Neural cell (in vitro differentiated cells): ENCODE measurements at regions not wholly inside any gene's neighbourhood (a gene's known extent, or its start where the extent isn't known, plus 50 kb on each side); places are given as distances from the start of the nearest gene placed in this dataset.

ENCODE experiments used
- H2AFZ ChIP-seq: fragments of 200-600, 300-800 bp; sonication (generic), shearing (Covaris generic); 2 replicates; pipeline ENCODE4 v1.6.0; 2014; ENCODE audit warnings: low read depth, mild to moderate bottlenecking, antibody characterized with exemption, low read length, moderate library complexity
- H3F3A ChIP-seq: fragments of 200-600 bp; shearing (Covaris generic); 2 replicates; pipeline ENCODE4 v1.6.1; 2016; ENCODE audit warnings: mild to moderate bottlenecking, moderate library complexity, mixed read lengths, antibody characterized with exemption, low read length; ENCODE audit not compliant: insufficient read depth, poor library complexity, severe bottlenecking
- H3K27ac ChIP-seq: fragments of 200-600, 300-800 bp; sonication (generic), shearing (Covaris generic); 2 replicates; pipeline ENCODE4 v1.5.1; 2014; ENCODE audit warnings: mild to moderate bottlenecking, low read length, moderate library complexity
- H3K27me3 ChIP-seq: fragments of 300-800, 200-600 bp; sonication (generic), shearing (Covaris generic); 2 replicates; pipeline ENCODE4 v1.6.0; 2014; ENCODE audit warnings: mild to moderate bottlenecking, low read depth, low read length, moderate library complexity; ENCODE audit not compliant: insufficient read depth
- H3K36me3 ChIP-seq: fragments of 300-800, 200-600 bp; sonication (generic), shearing (Covaris generic); 2 replicates; pipeline ENCODE4 v1.5.1; 2014; ENCODE audit warnings: mild to moderate bottlenecking, antibody characterized with exemption, low read length, moderate library complexity; ENCODE audit not compliant: insufficient read depth
- H3K4me2 ChIP-seq: fragments of 300-800, 200-600 bp; sonication (generic), shearing (Covaris generic); 2 replicates; pipeline ENCODE4 v1.6.0; 2014; ENCODE audit warnings: mild to moderate bottlenecking, low read length
- H3K4me3 ChIP-seq: fragments of 300-800, 200-600 bp; sonication (generic), shearing (Covaris generic); 2 replicates; pipeline ENCODE4 v1.5.1; 2014; ENCODE audit warnings: mild to moderate bottlenecking, low read length, moderate library complexity
- H3K79me2 ChIP-seq: fragments of 200-600 bp; shearing (Covaris generic); replicated peaks from 2 replicates; pipeline ENCODE4 v1.6.0; 2014; ENCODE audit warnings: mild to moderate bottlenecking, low read length, moderate library complexity; ENCODE audit not compliant: insufficient read depth
- H3K9ac ChIP-seq: fragments of 300-800, 200-600 bp; sonication (generic), shearing (Covaris generic); 2 replicates; pipeline ENCODE4 v1.6.1; 2016; ENCODE audit warnings: mild to moderate bottlenecking, low read length, mixed read lengths
- H3K9me2 ChIP-seq: fragments of 200-600 bp; shearing (Covaris generic); 2 replicates; pipeline ENCODE4 v1.6.1; 2016; ENCODE audit warnings: mild to moderate bottlenecking, low read length, mixed read lengths; ENCODE audit not compliant: insufficient read depth
- H3K9me3 ChIP-seq: fragments of 200-600, 300-800 bp; sonication (generic), shearing (Covaris generic); 2 replicates; pipeline ENCODE4 v1.6.1; 2016; ENCODE audit warnings: mild to moderate bottlenecking, mixed run types, low read length, moderate library complexity, mixed read lengths
- H4K20me1 ChIP-seq: fragments of 200-600 bp; shearing (Covaris generic); 2 replicates; pipeline ENCODE4 v1.6.1; 2016; ENCODE audit warnings: mild to moderate bottlenecking, mixed run types; ENCODE audit not compliant: insufficient read depth
- EP300 ChIP-seq: fragments of 450-650 bp; conservative IDR thresholded peaks from 2 replicates; pipeline ENCODE4 v1.6.1; 2014; ENCODE audit warnings: antibody characterized with exemption, mild to moderate bottlenecking, moderate library complexity; ENCODE audit not compliant: poor library complexity, severe bottlenecking
- EZH2 ChIP-seq: fragments of 200-600, 300-800 bp; shearing (Covaris generic), sonication (generic); IDR thresholded peaks from 2 replicates; pipeline ENCODE4 v1.6.1; 2014; ENCODE audit warnings: antibody characterized with exemption, low read length, borderline replicate concordance, mild to moderate bottlenecking; ENCODE audit not compliant: insufficient read depth, poor library complexity, severe bottlenecking
- MXI1 ChIP-seq: fragments of 450-650 bp; conservative IDR thresholded peaks from 2 replicates; pipeline ENCODE4 v1.6.1; 2014; ENCODE audit warnings: antibody characterized with exemption, mild to moderate bottlenecking; ENCODE audit not compliant: poor library complexity, severe bottlenecking
- POLR2AphosphoS5 ChIP-seq: IDR thresholded peaks from 2 replicates; pipeline ENCODE4 v1.6.1; 2012
- RAD21 ChIP-seq: fragments of 450-650 bp; conservative IDR thresholded peaks from 2 replicates; pipeline ENCODE4 v1.6.1; 2014; ENCODE audit warnings: antibody characterized with exemption, mild to moderate bottlenecking, moderate library complexity
- SMC3 ChIP-seq: fragments of 450-650 bp; conservative IDR thresholded peaks from 2 replicates; pipeline ENCODE4 v1.6.1; 2014; ENCODE audit warnings: antibody characterized with exemption, mild to moderate bottlenecking, moderate library complexity; ENCODE audit not compliant: poor library complexity
- TAF1 ChIP-seq: IDR thresholded peaks from 2 replicates; pipeline ENCODE4 v1.6.1; 2012; ENCODE audit warnings: low read depth
- TF ChIP-seq, protein P1 (sequence below): IDR thresholded peaks from 2 replicates; pipeline ENCODE4 v1.6.1; 2012; ENCODE audit warnings: borderline replicate concordance
- TF ChIP-seq, protein P2 (sequence below): fragments of 450-650 bp; IDR thresholded peaks from 2 replicates; pipeline ENCODE4 v1.5.1; 2014; ENCODE audit warnings: antibody characterized with exemption, mild to moderate bottlenecking, moderate library complexity; ENCODE audit not compliant: poor library complexity, severe bottlenecking

DNA sequence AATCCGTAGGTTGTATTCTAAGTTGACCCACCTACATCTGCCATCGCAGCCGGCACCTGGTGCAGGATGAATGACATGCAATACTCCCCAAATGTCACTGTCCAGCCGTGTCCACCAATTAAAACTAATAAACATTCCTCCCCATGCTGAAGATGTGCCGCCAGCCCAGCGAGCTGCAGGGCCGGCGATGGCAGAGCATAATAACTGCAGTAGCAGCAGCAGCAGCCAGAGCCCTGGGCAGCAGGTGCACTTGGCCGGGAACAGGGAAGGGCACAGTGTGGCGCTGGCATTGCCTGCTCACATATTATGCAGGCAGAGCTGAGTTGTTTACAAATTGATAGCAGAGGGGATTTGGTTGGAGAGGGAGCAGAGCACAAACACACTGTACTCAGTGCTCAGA is 754.9 kb downstream of the OLFM4 start:
- H3K4me2 ChIP-seq, result no peak overlapping the region
- H3F3A ChIP-seq, result no peaks in the 10 kb centered on the region
- no peak overlapping the region for H2AFZ ChIP-seq
- no peak overlapping the region for H3K4me3 ChIP-seq
- TF ChIP-seq RAD21 (no peak), POLR2AphosphoS5 (no peak), EZH2 (no peak), MXI1 (no peak), SMC3 (no peak), TAF1 (no peak), EP300 (no peak)
- TF ChIP-seq, protein P1, sequence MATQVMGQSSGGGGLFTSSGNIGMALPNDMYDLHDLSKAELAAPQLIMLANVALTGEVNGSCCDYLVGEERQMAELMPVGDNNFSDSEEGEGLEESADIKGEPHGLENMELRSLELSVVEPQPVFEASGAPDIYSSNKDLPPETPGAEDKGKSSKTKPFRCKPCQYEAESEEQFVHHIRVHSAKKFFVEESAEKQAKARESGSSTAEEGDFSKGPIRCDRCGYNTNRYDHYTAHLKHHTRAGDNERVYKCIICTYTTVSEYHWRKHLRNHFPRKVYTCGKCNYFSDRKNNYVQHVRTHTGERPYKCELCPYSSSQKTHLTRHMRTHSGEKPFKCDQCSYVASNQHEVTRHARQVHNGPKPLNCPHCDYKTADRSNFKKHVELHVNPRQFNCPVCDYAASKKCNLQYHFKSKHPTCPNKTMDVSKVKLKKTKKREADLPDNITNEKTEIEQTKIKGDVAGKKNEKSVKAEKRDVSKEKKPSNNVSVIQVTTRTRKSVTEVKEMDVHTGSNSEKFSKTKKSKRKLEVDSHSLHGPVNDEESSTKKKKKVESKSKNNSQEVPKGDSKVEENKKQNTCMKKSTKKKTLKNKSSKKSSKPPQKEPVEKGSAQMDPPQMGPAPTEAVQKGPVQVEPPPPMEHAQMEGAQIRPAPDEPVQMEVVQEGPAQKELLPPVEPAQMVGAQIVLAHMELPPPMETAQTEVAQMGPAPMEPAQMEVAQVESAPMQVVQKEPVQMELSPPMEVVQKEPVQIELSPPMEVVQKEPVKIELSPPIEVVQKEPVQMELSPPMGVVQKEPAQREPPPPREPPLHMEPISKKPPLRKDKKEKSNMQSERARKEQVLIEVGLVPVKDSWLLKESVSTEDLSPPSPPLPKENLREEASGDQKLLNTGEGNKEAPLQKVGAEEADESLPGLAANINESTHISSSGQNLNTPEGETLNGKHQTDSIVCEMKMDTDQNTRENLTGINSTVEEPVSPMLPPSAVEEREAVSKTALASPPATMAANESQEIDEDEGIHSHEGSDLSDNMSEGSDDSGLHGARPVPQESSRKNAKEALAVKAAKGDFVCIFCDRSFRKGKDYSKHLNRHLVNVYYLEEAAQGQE, result no peak
- TF ChIP-seq, protein P2, sequence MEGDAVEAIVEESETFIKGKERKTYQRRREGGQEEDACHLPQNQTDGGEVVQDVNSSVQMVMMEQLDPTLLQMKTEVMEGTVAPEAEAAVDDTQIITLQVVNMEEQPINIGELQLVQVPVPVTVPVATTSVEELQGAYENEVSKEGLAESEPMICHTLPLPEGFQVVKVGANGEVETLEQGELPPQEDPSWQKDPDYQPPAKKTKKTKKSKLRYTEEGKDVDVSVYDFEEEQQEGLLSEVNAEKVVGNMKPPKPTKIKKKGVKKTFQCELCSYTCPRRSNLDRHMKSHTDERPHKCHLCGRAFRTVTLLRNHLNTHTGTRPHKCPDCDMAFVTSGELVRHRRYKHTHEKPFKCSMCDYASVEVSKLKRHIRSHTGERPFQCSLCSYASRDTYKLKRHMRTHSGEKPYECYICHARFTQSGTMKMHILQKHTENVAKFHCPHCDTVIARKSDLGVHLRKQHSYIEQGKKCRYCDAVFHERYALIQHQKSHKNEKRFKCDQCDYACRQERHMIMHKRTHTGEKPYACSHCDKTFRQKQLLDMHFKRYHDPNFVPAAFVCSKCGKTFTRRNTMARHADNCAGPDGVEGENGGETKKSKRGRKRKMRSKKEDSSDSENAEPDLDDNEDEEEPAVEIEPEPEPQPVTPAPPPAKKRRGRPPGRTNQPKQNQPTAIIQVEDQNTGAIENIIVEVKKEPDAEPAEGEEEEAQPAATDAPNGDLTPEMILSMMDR, result no peak
- H4K20me1 ChIP-seq, result no peaks in the 10 kb centered on the region
- no peaks in the 10 kb centered on the region for H3K36me3 ChIP-seq
- no peak overlapping the region for H3K27ac ChIP-seq
- H3K9me2 ChIP-seq, result no peaks in the 10 kb centered on the region
- H3K9ac ChIP-seq, result no peak overlapping the region
- no peaks in the 10 kb centered on the region for H3K27me3 ChIP-seq
- H3K9me3 ChIP-seq, result no peaks in the 10 kb centered on the region
- no peaks in the 10 kb centered on the region for H3K79me2 ChIP-seq

DNA sequence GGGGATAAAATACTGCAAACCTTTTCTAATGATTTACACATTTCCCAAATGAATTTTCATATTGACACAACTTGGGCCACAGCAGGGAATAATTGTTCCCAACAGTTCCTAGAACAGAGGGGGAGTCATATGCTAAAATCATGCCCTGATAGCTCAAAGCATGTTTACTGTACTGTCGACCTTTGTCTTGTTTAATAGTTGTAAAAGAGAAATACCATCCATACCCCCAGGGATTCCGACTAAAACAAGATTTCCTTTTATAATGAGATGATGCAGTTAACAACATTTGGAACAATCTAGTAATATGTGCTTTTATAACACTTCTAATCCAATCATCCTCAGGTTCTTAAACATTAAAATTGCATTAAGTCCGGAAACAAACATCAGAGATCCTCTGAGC is 759.7 kb downstream of the OLFM4 start:
- H4K20me1 ChIP-seq, result no peaks in the 10 kb centered on the region
- no peak overlapping the region for H2AFZ ChIP-seq
- no peak overlapping the region for H3K9ac ChIP-seq
- no peaks in the 10 kb centered on the region for H3K9me2 ChIP-seq
- H3K27me3 ChIP-seq, result no peaks in the 10 kb centered on the region
- no peaks in the 10 kb centered on the region for H3K36me3 ChIP-seq
- no peaks in the 10 kb centered on the region for H3F3A ChIP-seq
- H3K9me3 ChIP-seq, result no peaks in the 10 kb centered on the region
- H3K27ac ChIP-seq, result no peak overlapping the region
- H3K4me2 ChIP-seq, result no peak overlapping the region
- no peak for TF ChIP-seq SMC3
- TF ChIP-seq, protein P1, result no peak
- TF ChIP-seq EZH2, result no peak
- TF ChIP-seq MXI1, result no peak
- TF ChIP-seq RAD21, result no peak
- TF ChIP-seq, protein P2, result no peak
- TF ChIP-seq POLR2AphosphoS5, result no peak
- no peak for TF ChIP-seq EP300
- no peak for TF ChIP-seq TAF1
- H3K79me2 ChIP-seq, result no peaks in the 10 kb centered on the region
- no peak overlapping the region for H3K4me3 ChIP-seq
